ENCODE measurements at regions not wholly inside any gene's neighbourhood (a gene's known extent, or its start where the extent isn't known, plus 50 kb on each side); places are given as distances from the start of the nearest gene placed in this dataset.

DNA sequence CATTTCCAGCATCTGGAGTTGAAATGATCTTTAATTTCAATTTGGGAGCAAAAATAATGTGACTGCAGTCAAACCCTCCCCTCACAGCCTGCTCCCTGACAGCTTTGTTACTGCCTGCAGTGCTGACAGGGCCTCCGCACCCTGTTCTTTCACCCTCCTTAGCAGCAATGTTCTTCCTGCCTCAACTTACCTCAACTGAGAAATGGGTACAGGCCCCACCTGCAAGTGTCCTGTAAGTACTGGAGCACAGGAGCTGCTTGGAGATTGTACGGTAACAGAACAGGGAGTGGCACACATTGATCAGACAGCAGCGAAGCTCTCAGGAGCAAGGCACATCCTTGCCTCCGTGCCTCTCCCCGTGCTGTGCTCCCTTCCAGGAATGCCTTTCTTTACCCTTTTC lies 131.3 kb downstream of the CHST1 start:
- TF ChIP-seq EZH2 (IDR thresholded peaks at IDR 0.05; ENCODE audit: insufficient read depth, low read length) = no peak
- TF ChIP-seq CTCF (IDR thresholded peaks at IDR 0.05; ENCODE audit: insufficient read depth, low read depth, low read length) = no peak
- Mint-ChIP-seq H3K36me3 (ENCODE audit: low read depth, unreplicated experiment) (no peaks in the 10 kb centered on the region), H3K9me3 (ENCODE audit: unreplicated experiment) (no peaks in the 10 kb centered on the region), H3K4me3 (ENCODE audit: unreplicated experiment) (no peak overlapping the region), H3K27me3 (ENCODE audit: low read depth, unreplicated experiment) (peaks cover 78% of the 10 kb centered on the region), H3K27ac (ENCODE audit: unreplicated experiment) (no peak overlapping the region), H3K4me1 (ENCODE audit: low read depth, unreplicated experiment) (peaks cover 2% of the 10 kb centered on the region)
- H3K4me3 ChIP-seq (ENCODE audit: insufficient read depth, low read depth, low read length) = no peak overlapping the region
- H3K4me1 ChIP-seq (ENCODE audit: insufficient read depth, low read length) = no peaks in the 10 kb centered on the region
- H3K9me3 ChIP-seq (ENCODE audit: insufficient read depth, low read depth, low read length) = no peaks in the 10 kb centered on the region
- no peak overlapping the region for H3K27ac ChIP-seq (ENCODE audit: low read depth, low read length)
- no peaks in the 10 kb centered on the region for H3K79me2 ChIP-seq (ENCODE audit: insufficient read depth, low read length)
- no peak overlapping the region for H2AFZ ChIP-seq (ENCODE audit: low read depth, low read length)
- no peaks in the 10 kb centered on the region for H4K20me1 ChIP-seq (ENCODE audit: insufficient read depth, low read length)
- H3K9ac ChIP-seq (ENCODE audit: low read length) = no peak overlapping the region
- no peaks in the 10 kb centered on the region for H3K27me3 ChIP-seq (ENCODE audit: insufficient read depth, low read length)
- no peaks in the 10 kb centered on the region for H3K36me3 ChIP-seq (ENCODE audit: insufficient read depth, low read length)
- FAIRE-seq (no peak), DNase-seq (ENCODE audit: low read depth) (no peak)
- no peak overlapping the region for H3K4me2 ChIP-seq (ENCODE audit: low read length)

DNA sequence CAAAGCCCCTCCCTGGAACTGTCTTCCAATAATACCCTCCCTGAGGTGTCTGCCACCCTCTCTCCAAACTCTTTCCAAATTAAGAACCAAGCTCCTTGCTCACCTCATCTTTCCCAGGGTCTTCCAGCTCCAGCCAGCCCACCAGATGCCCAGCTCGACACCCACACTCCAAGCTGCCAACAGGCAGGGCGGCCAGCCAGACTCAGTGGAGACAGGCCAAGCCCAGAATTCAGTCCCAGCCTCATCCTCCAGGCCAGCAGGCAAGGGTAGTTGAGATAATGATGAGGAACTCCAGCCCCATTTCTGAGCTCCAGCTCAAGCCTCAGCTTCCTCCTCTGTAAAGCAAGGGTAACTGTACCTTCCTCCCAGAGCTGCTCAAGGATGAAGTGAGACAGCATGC lies 132.9 kb downstream of the CHST1 start:
- no peak overlapping the region for H3K9ac ChIP-seq (ENCODE audit: low read length)
- Mint-ChIP-seq H3K27me3 (ENCODE audit: low read depth, unreplicated experiment) (peaks cover 64% of the 10 kb centered on the region), H3K36me3 (ENCODE audit: low read depth, unreplicated experiment) (no peaks in the 10 kb centered on the region), H3K27ac (ENCODE audit: unreplicated experiment) (no peak overlapping the region), H3K9me3 (ENCODE audit: unreplicated experiment) (no peaks in the 10 kb centered on the region), H3K4me3 (ENCODE audit: unreplicated experiment) (no peak overlapping the region), H3K4me1 (ENCODE audit: low read depth, unreplicated experiment) (peaks cover 6% of the 10 kb centered on the region)
- no peak overlapping the region for H3K27ac ChIP-seq (ENCODE audit: low read depth, low read length)
- H3K4me3 ChIP-seq (ENCODE audit: insufficient read depth, low read depth, low read length) = no peak overlapping the region
- no peaks in the 10 kb centered on the region for H3K79me2 ChIP-seq (ENCODE audit: insufficient read depth, low read length)
- no peaks in the 10 kb centered on the region for H3K4me1 ChIP-seq (ENCODE audit: insufficient read depth, low read length)
- H2AFZ ChIP-seq (ENCODE audit: low read depth, low read length) = no peak overlapping the region
- H4K20me1 ChIP-seq (ENCODE audit: insufficient read depth, low read length) = no peaks in the 10 kb centered on the region
- DNase-seq (ENCODE audit: low read depth) (no peak), FAIRE-seq (no peak)
- no peaks in the 10 kb centered on the region for H3K36me3 ChIP-seq (ENCODE audit: insufficient read depth, low read length)
- TF ChIP-seq EZH2 (IDR thresholded peaks at IDR 0.05; ENCODE audit: insufficient read depth, low read length) (no peak), CTCF (IDR thresholded peaks at IDR 0.05; ENCODE audit: insufficient read depth, low read depth, low read length) (no peak)
- no peak overlapping the region for H3K4me2 ChIP-seq (ENCODE audit: low read length)
- H3K27me3 ChIP-seq (ENCODE audit: insufficient read depth, low read length) = no peaks in the 10 kb centered on the region
- no peaks in the 10 kb centered on the region for H3K9me3 ChIP-seq (ENCODE audit: insufficient read depth, low read depth, low read length)

DNA sequence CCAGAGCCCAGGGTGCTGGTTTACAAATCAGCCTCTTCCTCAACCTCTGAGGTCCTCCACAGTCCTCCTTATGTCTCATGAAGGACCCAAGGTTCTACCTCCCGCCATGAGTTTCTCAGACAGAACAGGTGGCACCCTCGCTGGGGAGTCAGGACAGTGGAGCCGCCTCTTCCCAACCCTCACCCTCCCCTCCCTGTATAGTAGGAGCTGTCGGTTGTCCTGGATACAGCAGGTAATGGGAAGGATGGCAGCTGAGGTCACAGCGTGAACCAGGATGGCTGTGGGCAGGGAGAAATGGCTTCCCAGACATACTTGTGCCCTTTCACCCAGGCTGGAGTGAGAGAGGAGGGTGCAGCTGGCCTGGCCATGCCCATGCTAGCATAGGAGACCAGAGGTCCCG lies 134.6 kb downstream of the CHST1 start:
- Histone ChIP-seq H3K27me3 (ENCODE audit: insufficient read depth, low read length) (no peaks in the 10 kb centered on the region), H3K9me3 (ENCODE audit: insufficient read depth, low read depth, low read length) (no peaks in the 10 kb centered on the region), H3K9ac (ENCODE audit: low read length) (no peak overlapping the region), H2AFZ (ENCODE audit: low read depth, low read length) (no peak overlapping the region), H3K4me2 (ENCODE audit: low read length) (no peak overlapping the region), H4K20me1 (ENCODE audit: insufficient read depth, low read length) (no peaks in the 10 kb centered on the region), H3K79me2 (ENCODE audit: insufficient read depth, low read length) (no peaks in the 10 kb centered on the region), H3K4me1 (ENCODE audit: insufficient read depth, low read length) (no peaks in the 10 kb centered on the region), H3K4me3 (ENCODE audit: insufficient read depth, low read depth, low read length) (no peak overlapping the region), H3K27ac (ENCODE audit: low read depth, low read length) (no peak overlapping the region), H3K36me3 (ENCODE audit: insufficient read depth, low read length) (no peaks in the 10 kb centered on the region)
- no peak for FAIRE-seq
- no peaks in the 10 kb centered on the region for H3K9me3 Mint-ChIP-seq (ENCODE audit: unreplicated experiment)
- H3K4me3 Mint-ChIP-seq (ENCODE audit: unreplicated experiment) = no peak overlapping the region
- no peak for TF ChIP-seq CTCF (IDR thresholded peaks at IDR 0.05; ENCODE audit: insufficient read depth, low read depth, low read length)
- TF ChIP-seq EZH2 (IDR thresholded peaks at IDR 0.05; ENCODE audit: insufficient read depth, low read length) = no peak
- no peak overlapping the region for H3K27ac Mint-ChIP-seq (ENCODE audit: unreplicated experiment)
- no peak for DNase-seq (ENCODE audit: low read depth)
- H3K4me1 Mint-ChIP-seq (ENCODE audit: low read depth, unreplicated experiment) = peaks cover 6% of the 10 kb centered on the region
- H3K27me3 Mint-ChIP-seq (ENCODE audit: low read depth, unreplicated experiment) = peaks cover 59% of the 10 kb centered on the region
- H3K36me3 Mint-ChIP-seq (ENCODE audit: low read depth, unreplicated experiment) = no peaks in the 10 kb centered on the region
